ENCODE measurements at regions not wholly inside any gene's neighbourhood (a gene's known extent, or its start where the extent isn't known, plus 50 kb on each side); places are given as distances from the start of the nearest gene placed in this dataset.

DNA sequence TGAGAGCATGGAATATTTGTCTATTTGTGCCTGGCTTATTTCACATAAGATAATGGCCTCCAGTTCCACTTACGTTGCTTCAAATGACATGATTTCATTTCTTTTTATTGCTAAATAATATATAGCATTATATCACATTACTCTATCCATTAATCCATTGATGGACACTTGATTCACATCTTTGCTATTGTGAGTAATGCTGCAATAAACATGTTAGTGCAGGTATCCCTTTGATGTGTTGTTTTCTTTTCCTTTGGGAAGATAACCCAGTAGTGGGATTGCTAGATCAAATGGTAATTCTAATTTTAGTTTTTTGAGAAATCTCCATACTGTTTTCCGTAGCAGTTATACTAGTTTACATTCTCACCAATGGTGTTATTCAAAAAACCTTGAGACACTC, 1343.3 kb upstream of the TMEFF2 start:
- CTCF ChIA-PET (ENCODE audit: unreplicated experiment): no interaction called here
- intact Hi-C loops (cut with micrococcal nuclease; ENCODE audit: unreplicated experiment): no loop called here

DNA sequence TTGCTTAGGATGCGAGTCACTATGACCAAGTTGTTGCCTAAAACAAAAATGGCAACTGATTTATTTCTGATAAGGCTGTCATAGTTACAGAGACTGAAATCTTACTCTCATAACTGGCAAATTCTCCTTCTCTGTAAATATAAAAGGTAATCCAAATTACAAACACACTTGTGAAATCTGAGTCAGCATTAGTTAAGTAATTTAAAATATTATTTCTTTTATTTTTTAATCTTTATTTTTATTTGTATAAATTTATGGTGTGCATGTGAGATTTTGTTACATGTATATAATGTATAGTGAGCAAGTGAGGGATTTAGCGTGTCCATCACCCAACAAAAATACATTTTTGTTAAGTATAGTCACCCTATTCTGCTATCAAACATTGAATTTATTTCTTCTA, 1342.8 kb upstream of the TMEFF2 start:
- H3K9me3 ChIP-seq (ENCODE audit: low read length): no peaks in the 10 kb centered on the region
- ChIA-PET POLR2A (no interaction called here), CTCF (ENCODE audit: unreplicated experiment) (no interaction called here)
- H3K4me3 ChIP-seq (ENCODE audit: low read depth, low read length, poor library complexity, severe bottlenecking): no peak overlapping the region
- BruUV-seq (replicated peaks): no TSS peak
- H3K27ac ChIP-seq (ENCODE audit: low read depth, low read length, poor library complexity, severe bottlenecking): no peak overlapping the region
- H3K9me2 ChIP-seq (ENCODE audit: insufficient read depth, low read length): no peaks in the 10 kb centered on the region
- no peaks in the 10 kb centered on the region for H4K20me1 ChIP-seq (ENCODE audit: insufficient read depth, low read length)
- no peaks in the 10 kb centered on the region for H3K36me3 ChIP-seq (ENCODE audit: insufficient read depth, low read length)
- H2AFZ ChIP-seq (ENCODE audit: low read length): no peak overlapping the region
- H3K4me1 ChIP-seq (ENCODE audit: insufficient read depth, low read length, poor library complexity, severe bottlenecking): peaks cover 2% of the 10 kb centered on the region
- DNase-seq (ENCODE audit: low spot score): no peak
- no peaks in the 10 kb centered on the region for H3K79me2 ChIP-seq (ENCODE audit: insufficient read depth, low read depth, low read length)
- no peak for TF ChIP-seq EZH2phosphoT487 (IDR thresholded peaks at IDR 0.05; ENCODE audit: borderline replicate concordance, low read depth, low read length)
- TF ChIP-seq, protein P1, sequence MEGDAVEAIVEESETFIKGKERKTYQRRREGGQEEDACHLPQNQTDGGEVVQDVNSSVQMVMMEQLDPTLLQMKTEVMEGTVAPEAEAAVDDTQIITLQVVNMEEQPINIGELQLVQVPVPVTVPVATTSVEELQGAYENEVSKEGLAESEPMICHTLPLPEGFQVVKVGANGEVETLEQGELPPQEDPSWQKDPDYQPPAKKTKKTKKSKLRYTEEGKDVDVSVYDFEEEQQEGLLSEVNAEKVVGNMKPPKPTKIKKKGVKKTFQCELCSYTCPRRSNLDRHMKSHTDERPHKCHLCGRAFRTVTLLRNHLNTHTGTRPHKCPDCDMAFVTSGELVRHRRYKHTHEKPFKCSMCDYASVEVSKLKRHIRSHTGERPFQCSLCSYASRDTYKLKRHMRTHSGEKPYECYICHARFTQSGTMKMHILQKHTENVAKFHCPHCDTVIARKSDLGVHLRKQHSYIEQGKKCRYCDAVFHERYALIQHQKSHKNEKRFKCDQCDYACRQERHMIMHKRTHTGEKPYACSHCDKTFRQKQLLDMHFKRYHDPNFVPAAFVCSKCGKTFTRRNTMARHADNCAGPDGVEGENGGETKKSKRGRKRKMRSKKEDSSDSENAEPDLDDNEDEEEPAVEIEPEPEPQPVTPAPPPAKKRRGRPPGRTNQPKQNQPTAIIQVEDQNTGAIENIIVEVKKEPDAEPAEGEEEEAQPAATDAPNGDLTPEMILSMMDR (conservative IDR thresholded peaks at IDR 0.05; ENCODE audit: low read length): no peak
- intact Hi-C loops (cut with micrococcal nuclease; ENCODE audit: unreplicated experiment): no loop called here
- H3K4me2 ChIP-seq (ENCODE audit: low read length): no peak overlapping the region

More for the DNA sequence above, 1343.3 kb upstream of the TMEFF2 start:
- Histone ChIP-seq H3K4me2 (ENCODE audit: low read length) (no peak overlapping the region), H3K79me2 (ENCODE audit: insufficient read depth, low read depth, low read length) (no peaks in the 10 kb centered on the region), H3K27ac (ENCODE audit: low read depth, low read length, poor library complexity, severe bottlenecking) (no peak overlapping the region), H3K9me3 (ENCODE audit: low read length) (no peaks in the 10 kb centered on the region), H3K4me1 (ENCODE audit: insufficient read depth, low read length, poor library complexity, severe bottlenecking) (peaks cover 8% of the 10 kb centered on the region), H3K36me3 (ENCODE audit: insufficient read depth, low read length) (no peaks in the 10 kb centered on the region), H3K4me3 (ENCODE audit: low read depth, low read length, poor library complexity, severe bottlenecking) (no peak overlapping the region), H4K20me1 (ENCODE audit: insufficient read depth, low read length) (no peaks in the 10 kb centered on the region), H2AFZ (ENCODE audit: low read length) (no peak overlapping the region), H3K9me2 (ENCODE audit: insufficient read depth, low read length) (no peaks in the 10 kb centered on the region)
- no TSS peak for BruUV-seq (replicated peaks)
- TF ChIP-seq, protein P1 (conservative IDR thresholded peaks at IDR 0.05; ENCODE audit: low read length): no peak
- no peak for TF ChIP-seq EZH2phosphoT487 (IDR thresholded peaks at IDR 0.05; ENCODE audit: borderline replicate concordance, low read depth, low read length)
- DNase-seq (ENCODE audit: low spot score): no peak
- POLR2A ChIA-PET: no interaction called here

DNA sequence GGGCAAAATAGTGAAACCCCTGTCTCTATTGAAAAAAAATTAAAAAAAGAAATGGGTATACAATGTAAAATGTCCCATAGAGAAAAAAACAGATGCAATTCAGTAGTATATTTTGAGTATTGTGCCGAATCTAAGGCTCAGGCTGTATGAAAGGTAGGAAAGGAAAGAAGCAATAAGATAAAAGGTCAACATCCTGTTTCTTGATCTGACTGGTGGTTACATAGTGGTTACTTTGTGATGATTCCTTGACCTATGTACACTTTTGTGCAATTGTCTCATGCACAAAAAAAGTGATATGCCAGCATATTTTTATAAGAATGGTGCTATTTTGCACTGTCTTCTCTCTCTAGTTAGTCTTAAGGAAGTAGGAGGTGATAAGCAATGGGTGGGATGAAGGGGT, 1333.7 kb upstream of the TMEFF2 start:
- no peaks in the 10 kb centered on the region for H3K9me2 ChIP-seq (ENCODE audit: insufficient read depth, low read length)
- no peak overlapping the region for H3K4me3 ChIP-seq (ENCODE audit: low read depth, low read length, poor library complexity, severe bottlenecking)
- H3K4me1 ChIP-seq (ENCODE audit: insufficient read depth, low read length, poor library complexity, severe bottlenecking): no peaks in the 10 kb centered on the region
- no peak overlapping the region for H3K27ac ChIP-seq (ENCODE audit: low read depth, low read length, poor library complexity, severe bottlenecking)
- H3K9me3 ChIP-seq (ENCODE audit: low read length): no peaks in the 10 kb centered on the region
- no peaks in the 10 kb centered on the region for H3K79me2 ChIP-seq (ENCODE audit: insufficient read depth, low read depth, low read length)
- ChIA-PET POLR2A (interaction anchor here (0.6 kb wide), 1 partner anchor 9 kb away, joined by 4 read pairs; no protein-coding TSS in a partner anchor), CTCF (ENCODE audit: unreplicated experiment) (no interaction called here)
- BruUV-seq (replicated peaks): no TSS peak
- no peaks in the 10 kb centered on the region for H4K20me1 ChIP-seq (ENCODE audit: insufficient read depth, low read length)
- H3K36me3 ChIP-seq (ENCODE audit: insufficient read depth, low read length): no peaks in the 10 kb centered on the region
- intact Hi-C loops (cut with micrococcal nuclease; ENCODE audit: unreplicated experiment): no loop called here
- no peak for DNase-seq (ENCODE audit: low spot score)
- H2AFZ ChIP-seq (ENCODE audit: low read length): no peak overlapping the region
- TF ChIP-seq, protein P1 (conservative IDR thresholded peaks at IDR 0.05; ENCODE audit: low read length): no peak
- no peak for TF ChIP-seq EZH2phosphoT487 (IDR thresholded peaks at IDR 0.05; ENCODE audit: borderline replicate concordance, low read depth, low read length)
- H3K4me2 ChIP-seq (ENCODE audit: low read length): no peak overlapping the region
